Psoas muscle (tissue), 7 donors: ENCODE measurements at regions not wholly inside any gene's neighbourhood (a gene's known extent, or its start where the extent isn't known, plus 50 kb on each side); places are given as distances from the start of the nearest gene placed in this dataset.

Experiments
- ATAC-seq, 4 donors: fragments of 200-7000 bp; cut with Tn5 transposase; one replicate each; pipeline ENCODE4 v1.9.1; 2020; ENCODE audit warnings: moderate library complexity in 3 of 4, mild to moderate bottlenecking in 2 of 4
- DNase-seq, 2 donors: peaks; one replicate each; pipeline ENCODE4 v3.0.0-alpha.2; 2020
- H3K27ac ChIP-seq: fragments of 200-600 bp; one replicate; pipeline ENCODE4 v1.8.0; 2022
- H3K27me3 ChIP-seq, 3 donors: fragments of 200-600 bp in 1 of 3; one replicate each; pipeline versions ENCODE4 v1.6.1 to v1.8.0; 2013 to 2022; ENCODE audit warnings: low read length in 2 of 3, mild to moderate bottlenecking in 2 of 3, moderate library complexity in 1 of 3; ENCODE audit not compliant: insufficient read depth in 3 of 3
- H3K36me3 ChIP-seq, 2 donors: fragments of 200-600 bp in 1 of 2; one replicate each; pipeline versions ENCODE4 v1.6.1 to v1.8.0; 2013 to 2022; ENCODE audit warnings: low read depth in 1 of 2, mild to moderate bottlenecking in 1 of 2, moderate library complexity in 1 of 2; ENCODE audit not compliant: insufficient read depth in 1 of 2
- H3K4me1 ChIP-seq: fragments of 200-600 bp; one replicate; pipeline ENCODE4 v1.8.0; 2022
- H3K4me3 ChIP-seq: fragments of 200-600 bp; one replicate; pipeline ENCODE4 v1.8.0; 2022; ENCODE audit warnings: mild to moderate bottlenecking
- H3K9me3 ChIP-seq: fragments of 200-600 bp; one replicate; pipeline ENCODE4 v1.8.0; 2022
- WGBS, 3 donors: extraction: QIAGEN DNeasy Blood & Tissue Kit; methylation state at CpG; one replicate each; pipeline versions ENCODE4 v1.1.6 to v1.1.7; 2013; 5-methylcytosine and 5-hydroxymethylcytosine counted together
- intact Hi-C, 2 donors: fragments of 100-400 bp; cut with DNase I; formaldehyde crosslinking; loops; one replicate each; pipeline versions ENCODE4 v1.11.0 to v1.14.2; 2022
- TF ChIP-seq, protein P1 (sequence below): fragments of 200-600 bp; IDR thresholded peaks from one replicate; pipeline ENCODE4 v1.8.0; 2022; ENCODE audit warnings: antibody characterized with exemption
- donor health status: healthy with polysubstance abuse.
- donor health status: DM: no; HTN: no; CAD: no; lungs with moderate emphysema.
- donor health status: Bipolar disorder and iron deficiency.
- donor health status: healthy.
- donor health status: DM: yes; HTN: yes; CAD: no.
- donor health status: DM: no; HTN: no; CAD: no.
- donor health status: DM: yes; HTN: yes; CAD: no.

DNA sequence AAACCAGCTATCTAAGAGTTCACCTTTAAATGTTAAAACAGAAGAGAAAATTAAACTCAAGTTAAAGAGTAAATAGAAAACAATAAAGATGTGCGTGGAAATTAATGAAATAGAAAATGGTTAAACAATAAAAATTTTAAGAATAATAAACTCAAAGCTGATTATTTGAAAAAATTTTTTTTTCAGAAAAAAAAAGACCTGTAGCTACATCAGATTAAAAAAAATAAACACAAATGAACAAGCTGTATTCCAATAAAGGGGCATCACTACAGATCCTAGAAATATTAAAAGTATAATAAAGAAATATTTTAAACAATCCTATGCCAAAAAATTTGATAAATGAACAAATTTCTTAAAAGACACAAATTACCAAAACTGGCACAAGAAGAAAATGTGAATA is 64.1 kb downstream of the DRD1 start:
- 0 to 56% (median 0%) methylated on average over 1 of the region's 1 CpG for WGBS, 3 donors

DNA sequence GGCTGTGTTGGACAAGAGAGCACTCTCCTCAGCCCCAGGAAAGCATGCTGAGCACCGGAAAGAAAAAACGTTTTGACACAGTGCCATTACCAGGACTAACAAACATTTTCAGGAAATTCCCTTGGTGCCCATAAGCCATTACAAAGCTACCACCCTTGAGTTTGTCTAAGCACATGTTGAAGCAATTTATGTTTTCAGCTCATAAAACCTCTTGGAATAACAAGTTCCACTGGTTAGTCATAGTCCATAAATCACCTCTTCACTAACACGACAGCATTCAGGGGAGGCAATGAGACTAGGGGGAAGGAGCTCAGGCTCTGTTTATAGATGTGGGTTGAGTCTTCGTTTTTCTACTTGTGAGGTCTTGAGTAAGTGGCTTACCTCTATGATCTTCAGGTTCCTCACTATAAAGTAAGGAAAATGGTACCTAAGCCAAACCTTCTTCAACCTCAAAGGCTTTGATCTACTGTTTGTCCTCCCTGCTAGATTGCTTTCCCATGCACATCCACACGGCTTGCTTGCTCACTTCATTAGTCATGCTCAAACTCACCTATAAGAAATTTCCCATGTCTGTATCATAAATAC is 65.4 kb downstream of the DRD1 start:
- DNase-seq, result no peak

More for the DNA sequence above, 64.1 kb downstream of the DRD1 start:
- TF ChIP-seq, protein P1, sequence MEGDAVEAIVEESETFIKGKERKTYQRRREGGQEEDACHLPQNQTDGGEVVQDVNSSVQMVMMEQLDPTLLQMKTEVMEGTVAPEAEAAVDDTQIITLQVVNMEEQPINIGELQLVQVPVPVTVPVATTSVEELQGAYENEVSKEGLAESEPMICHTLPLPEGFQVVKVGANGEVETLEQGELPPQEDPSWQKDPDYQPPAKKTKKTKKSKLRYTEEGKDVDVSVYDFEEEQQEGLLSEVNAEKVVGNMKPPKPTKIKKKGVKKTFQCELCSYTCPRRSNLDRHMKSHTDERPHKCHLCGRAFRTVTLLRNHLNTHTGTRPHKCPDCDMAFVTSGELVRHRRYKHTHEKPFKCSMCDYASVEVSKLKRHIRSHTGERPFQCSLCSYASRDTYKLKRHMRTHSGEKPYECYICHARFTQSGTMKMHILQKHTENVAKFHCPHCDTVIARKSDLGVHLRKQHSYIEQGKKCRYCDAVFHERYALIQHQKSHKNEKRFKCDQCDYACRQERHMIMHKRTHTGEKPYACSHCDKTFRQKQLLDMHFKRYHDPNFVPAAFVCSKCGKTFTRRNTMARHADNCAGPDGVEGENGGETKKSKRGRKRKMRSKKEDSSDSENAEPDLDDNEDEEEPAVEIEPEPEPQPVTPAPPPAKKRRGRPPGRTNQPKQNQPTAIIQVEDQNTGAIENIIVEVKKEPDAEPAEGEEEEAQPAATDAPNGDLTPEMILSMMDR, result no peak
- no peak overlapping the region for H3K4me3 ChIP-seq
- no peak for DNase-seq
- no peak for ATAC-seq
- H3K36me3 ChIP-seq, result no peaks in the 10 kb centered on the region
- H3K27me3 ChIP-seq, result peaks cover 0 to 5% (median 0%) of the 10 kb centered on the region in 3 donors
- intact Hi-C loops, result no loop called here
- no peaks in the 10 kb centered on the region for H3K4me1 ChIP-seq
- H3K9me3 ChIP-seq, result no peaks in the 10 kb centered on the region
- no peak overlapping the region for H3K27ac ChIP-seq

DNA sequence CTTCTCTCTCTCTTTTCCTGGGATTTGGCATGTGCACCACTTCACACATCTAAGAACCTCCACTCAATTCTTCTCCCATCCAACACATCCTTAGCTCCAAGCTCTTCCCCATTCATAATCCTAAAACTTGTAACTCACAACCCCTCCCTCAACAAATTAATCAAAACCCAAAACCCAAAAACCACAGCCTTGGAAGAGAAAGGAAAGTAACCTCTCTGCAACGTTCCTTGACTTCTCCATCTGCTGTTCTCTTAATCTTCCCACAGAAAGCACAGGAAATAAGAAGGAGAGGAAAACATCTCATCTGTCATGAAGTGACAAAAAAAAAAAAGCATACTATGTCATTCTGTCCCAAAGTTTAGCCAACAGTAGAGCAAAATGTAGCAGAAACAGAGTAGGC is 66.2 kb downstream of the DRD1 start:
- peaks cover 0 to 5% (median 0%) of the 10 kb centered on the region in 3 donors for H3K27me3 ChIP-seq
- ATAC-seq (no peak), DNase-seq (no peak)
- no peaks in the 10 kb centered on the region for H3K9me3 ChIP-seq
- H3K4me3 ChIP-seq, result no peak overlapping the region
- intact Hi-C loops, result no loop called here
- no peaks in the 10 kb centered on the region for H3K36me3 ChIP-seq
- WGBS, 3 donors, result 17 to 40% (median 33%) methylated on average over 1 of the region's 1 CpG
- H3K4me1 ChIP-seq, result no peaks in the 10 kb centered on the region
- H3K27ac ChIP-seq, result no peak overlapping the region
- TF ChIP-seq, protein P1, result no peak

More for the DNA sequence above, 65.4 kb downstream of the DRD1 start:
- intact Hi-C loops, result no loop called here
- Histone ChIP-seq H3K27me3 (peaks cover 0 to 5% (median 0%) of the 10 kb centered on the region in 3 donors), H3K4me3 (no peak overlapping the region), H3K9me3 (no peaks in the 10 kb centered on the region), H3K36me3 (no peaks in the 10 kb centered on the region), H3K4me1 (no peaks in the 10 kb centered on the region), H3K27ac (no peak overlapping the region)
- WGBS, 3 donors, result 14 to 16% (median 16%) methylated on average over 5 of the region's 5 CpGs
- ATAC-seq, result no peak
- TF ChIP-seq, protein P1, result no peak

DNA sequence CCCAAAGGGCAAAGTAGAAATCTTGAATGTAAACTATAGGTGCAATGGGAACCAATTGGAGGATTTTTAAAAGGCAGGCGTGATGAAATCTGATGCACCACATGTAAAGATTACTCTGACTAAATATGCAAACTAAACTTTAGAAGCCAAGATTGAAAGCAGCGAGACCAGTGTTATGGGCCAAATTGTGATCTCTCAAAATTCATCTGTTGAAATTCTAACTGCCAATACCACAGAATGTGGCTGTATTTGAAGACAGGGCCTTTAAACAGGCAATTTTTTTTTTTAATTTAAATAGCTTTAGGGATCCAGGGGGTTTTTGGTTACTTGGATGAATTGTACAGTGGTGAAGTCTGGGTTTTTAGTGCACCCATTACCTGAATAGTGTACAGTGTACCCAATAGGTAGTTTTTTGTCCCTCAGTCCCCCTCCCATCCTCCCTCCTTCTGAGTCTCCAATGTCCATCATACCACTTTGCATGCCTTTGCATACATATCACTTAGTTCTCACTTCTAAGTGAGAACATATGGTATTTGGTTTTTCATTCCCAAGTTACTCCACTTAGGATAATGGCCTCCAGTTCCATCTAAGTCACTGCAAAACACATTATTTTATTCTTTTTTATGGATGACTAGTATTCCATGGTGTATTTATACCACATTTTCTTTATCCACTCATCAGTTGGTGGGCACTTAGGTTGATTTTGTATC is 69.7 kb downstream of the DRD1 start:
- Histone ChIP-seq H3K36me3 (no peaks in the 10 kb centered on the region), H3K27me3 (peaks cover 0 to 5% (median 2%) of the 10 kb centered on the region in 3 donors), H3K4me3 (no peak overlapping the region), H3K27ac (no peak overlapping the region), H3K9me3 (no peaks in the 10 kb centered on the region), H3K4me1 (no peaks in the 10 kb centered on the region)
- intact Hi-C loops, result no loop called here
- DNase-seq (no peak), ATAC-seq (no peak)
- 71 to 82% (median 79%) methylated on average over 2 of the region's 2 CpGs for WGBS, 3 donors
- TF ChIP-seq, protein P1, result no peak
